Chondrocyte (in vitro differentiated cells): ENCODE measurements at regions not wholly inside any gene's neighbourhood (a gene's known extent, or its start where the extent isn't known, plus 50 kb on each side); places are given as distances from the start of the nearest gene placed in this dataset.

Experiments used
- DNase-seq: peaks from one replicate; pipeline ENCODE4 v3.0.0; 2021; ENCODE audit warnings: mixed read lengths, low spot score
- H3K27ac Mint-ChIP-seq: one replicate; pipeline ENCODE4 v1.8.0; 2021; ENCODE audit warnings: mild to moderate bottlenecking, moderate library complexity, mixed read lengths; ENCODE audit not compliant: unreplicated experiment
- H3K27me3 Mint-ChIP-seq: 2 replicates; pipeline ENCODE4 v1.8.0; 2021; ENCODE audit warnings: low read depth, mixed read lengths
- H3K36me3 Mint-ChIP-seq: 2 replicates; pipeline ENCODE4 v1.8.0; 2021; ENCODE audit warnings: low read depth, mixed read lengths
- H3K4me1 Mint-ChIP-seq: 2 replicates; pipeline ENCODE4 v1.8.0; 2021; ENCODE audit warnings: low read depth, mild to moderate bottlenecking, mixed read lengths
- H3K4me3 Mint-ChIP-seq: one replicate; pipeline ENCODE4 v1.8.0; 2021; ENCODE audit warnings: mild to moderate bottlenecking, moderate library complexity, mixed read lengths; ENCODE audit not compliant: unreplicated experiment
- H3K9me3 Mint-ChIP-seq: 2 replicates; pipeline ENCODE4 v1.8.0; 2021; ENCODE audit warnings: low read depth, mixed read lengths
- CTCF ChIP-seq: fragments of 200-600 bp; sonication (generic); IDR thresholded peaks from 2 replicates; pipeline ENCODE4 v1.5.0; 2021; ENCODE audit warnings: antibody characterized with exemption, mild to moderate bottlenecking, moderate library complexity

GRCh38 chr10:109306698-109307097 lies 616.6 kb downstream of the XPNPEP1 start:
- no peak for TF ChIP-seq CTCF
- no peaks in the 10 kb centered on the region for H3K4me1 Mint-ChIP-seq
- no peaks in the 10 kb centered on the region for H3K9me3 Mint-ChIP-seq
- H3K27ac Mint-ChIP-seq, result no peak overlapping the region
- DNase-seq, result no peak
- H3K4me3 Mint-ChIP-seq, result no peak overlapping the region
- no peaks in the 10 kb centered on the region for H3K27me3 Mint-ChIP-seq
- no peaks in the 10 kb centered on the region for H3K36me3 Mint-ChIP-seq

GRCh38 chr10:109287858-109288257 lies 635.5 kb downstream of the XPNPEP1 start:
- no peak for DNase-seq
- peaks cover 6% of the 10 kb centered on the region for H3K4me1 Mint-ChIP-seq
- TF ChIP-seq CTCF, result no peak
- peaks cover 2% of the 10 kb centered on the region for H3K27me3 Mint-ChIP-seq
- H3K4me3 Mint-ChIP-seq, result no peak overlapping the region
- no peak overlapping the region for H3K27ac Mint-ChIP-seq
- no peaks in the 10 kb centered on the region for H3K9me3 Mint-ChIP-seq
- no peaks in the 10 kb centered on the region for H3K36me3 Mint-ChIP-seq

- Mint-ChIP-seq H3K9me3 (no peaks in the 10 kb centered on the region), H3K27ac (no peak overlapping the region), H3K4me3 (no peak overlapping the region), H3K36me3 (no peaks in the 10 kb centered on the region), H3K27me3 (no peaks in the 10 kb centered on the region), H3K4me1 (peaks cover 16% of the 10 kb centered on the region)
- no peak for DNase-seq
- TF ChIP-seq CTCF, result no peak
Observed at GRCh38 chr10:109282510-109282909, 640.8 kb downstream of the XPNPEP1 start.

- Mint-ChIP-seq H3K4me1 (peaks cover 16% of the 10 kb centered on the region), H3K27ac (no peak overlapping the region), H3K4me3 (no peak overlapping the region), H3K36me3 (no peaks in the 10 kb centered on the region), H3K27me3 (no peaks in the 10 kb centered on the region), H3K9me3 (no peaks in the 10 kb centered on the region)
- TF ChIP-seq CTCF, result no peak
- DNase-seq, result no peak
Observed at GRCh38 chr10:109281347-109281746, 642.0 kb downstream of the XPNPEP1 start.

GRCh38 chr10:109280837-109281236 lies 642.5 kb downstream of the XPNPEP1 start:
- no peak for DNase-seq
- H3K4me1 Mint-ChIP-seq, result peaks cover 16% of the 10 kb centered on the region
- no peaks in the 10 kb centered on the region for H3K27me3 Mint-ChIP-seq
- TF ChIP-seq CTCF, result no peak
- H3K9me3 Mint-ChIP-seq, result no peaks in the 10 kb centered on the region
- no peaks in the 10 kb centered on the region for H3K36me3 Mint-ChIP-seq
- no peak overlapping the region for H3K4me3 Mint-ChIP-seq
- H3K27ac Mint-ChIP-seq, result no peak overlapping the region
